ENCODE measurements at regions not wholly inside any gene's neighbourhood (a gene's known extent, or its start where the extent isn't known, plus 50 kb on each side); places are given as distances from the start of the nearest gene placed in this dataset.

GRCh38 chr20:60408435-60408834 lies 450.2 kb downstream of the CDH26 start:
- TF ChIP-seq CTCF (IDR thresholded peaks at IDR 0.05; ENCODE audit: control extremely low read depth, extremely low read depth), result no peak
- H3K27ac ChIP-seq (ENCODE audit: low read depth in 1 of 2, low read length in 1 of 2), result no peak overlapping the region
- H3K4me1 ChIP-seq (ENCODE audit: control insufficient read depth in 5 of 5, insufficient read depth in 5 of 5, low read length in 5 of 5), result no peaks in the 10 kb centered on the region
- 63 to 69% methylated on average over 4 of the region's 4 CpGs for WGBS, 2 donors
- DNase-seq, result no peak
- H3K9me3 ChIP-seq (ENCODE audit: control insufficient read depth in 4 of 4, insufficient read depth in 3 of 4, low read length in 3 of 4), result no peaks in the 10 kb centered on the region
- H3K9ac ChIP-seq (ENCODE audit: insufficient read depth in 1 of 2, low read length in 2 of 2), result no peak overlapping the region
- H3K27me3 ChIP-seq (ENCODE audit: control insufficient read depth in 3 of 3, insufficient read depth in 3 of 3, low read length in 2 of 3), result no peaks in the 10 kb centered on the region
- H3K36me3 ChIP-seq (ENCODE audit: control insufficient read depth in 4 of 4, insufficient read depth in 4 of 4, low read length in 4 of 4), result no peaks in the 10 kb centered on the region
- no peak overlapping the region for H3K4me3 ChIP-seq
- ATAC-seq (ENCODE audit: insufficient read depth, low FRiP score), result no peak

- DNase-seq, result no peak
- Histone ChIP-seq H3K27me3 (ENCODE audit: control insufficient read depth in 3 of 3, insufficient read depth in 3 of 3, low read length in 2 of 3) (no peaks in the 10 kb centered on the region), H3K4me3 (no peak overlapping the region), H3K9me3 (ENCODE audit: control insufficient read depth in 4 of 4, insufficient read depth in 3 of 4, low read length in 3 of 4) (no peaks in the 10 kb centered on the region), H3K36me3 (ENCODE audit: control insufficient read depth in 4 of 4, insufficient read depth in 4 of 4, low read length in 4 of 4) (no peaks in the 10 kb centered on the region), H3K27ac (ENCODE audit: low read depth in 1 of 2, low read length in 1 of 2) (no peak overlapping the region), H3K4me1 (ENCODE audit: control insufficient read depth in 5 of 5, insufficient read depth in 5 of 5, low read length in 5 of 5) (no peaks in the 10 kb centered on the region), H3K9ac (ENCODE audit: insufficient read depth in 1 of 2, low read length in 2 of 2) (no peak overlapping the region)
- no peak for TF ChIP-seq CTCF (IDR thresholded peaks at IDR 0.05; ENCODE audit: control extremely low read depth, extremely low read depth)
- ATAC-seq (ENCODE audit: insufficient read depth, low FRiP score), result no peak
- 85 to 90% methylated on average over 7 of the region's 7 CpGs for WGBS, 2 donors
These were observed 452.5 kb downstream of the CDH26 start for GRCh38 chr20:60410618-60411264.

GRCh38 chr20:60411813-60412212 lies 453.6 kb downstream of the CDH26 start:
- H3K9ac ChIP-seq (ENCODE audit: insufficient read depth in 1 of 2, low read length in 2 of 2), result no peak overlapping the region
- ATAC-seq (ENCODE audit: insufficient read depth, low FRiP score) (no peak), DNase-seq (no peak)
- WGBS, 2 donors, result 92 to 95% methylated on average over 8 of the region's 8 CpGs
- no peaks in the 10 kb centered on the region for H3K4me1 ChIP-seq (ENCODE audit: control insufficient read depth in 5 of 5, insufficient read depth in 5 of 5, low read length in 5 of 5)
- H3K36me3 ChIP-seq (ENCODE audit: control insufficient read depth in 4 of 4, insufficient read depth in 4 of 4, low read length in 4 of 4), result no peaks in the 10 kb centered on the region
- no peak for TF ChIP-seq CTCF (IDR thresholded peaks at IDR 0.05; ENCODE audit: control extremely low read depth, extremely low read depth)
- H3K9me3 ChIP-seq (ENCODE audit: control insufficient read depth in 4 of 4, insufficient read depth in 3 of 4, low read length in 3 of 4), result no peaks in the 10 kb centered on the region
- no peaks in the 10 kb centered on the region for H3K27me3 ChIP-seq (ENCODE audit: control insufficient read depth in 3 of 3, insufficient read depth in 3 of 3, low read length in 2 of 3)
- no peak overlapping the region for H3K27ac ChIP-seq (ENCODE audit: low read depth in 1 of 2, low read length in 1 of 2)
- no peak overlapping the region for H3K4me3 ChIP-seq

GRCh38 chr20:60420676-60421229 lies 462.5 kb downstream of the CDH26 start:
- WGBS, 2 donors, result 85 to 87% methylated on average over 5 of the region's 5 CpGs
- H3K9me3 ChIP-seq (ENCODE audit: control insufficient read depth in 4 of 4, insufficient read depth in 3 of 4, low read length in 3 of 4), result peaks cover 0 to 2% (median 0%) of the 10 kb centered on the region in 4 donors
- DNase-seq (no peak), ATAC-seq (ENCODE audit: insufficient read depth, low FRiP score) (no peak)
- H3K27me3 ChIP-seq (ENCODE audit: control insufficient read depth in 3 of 3, insufficient read depth in 3 of 3, low read length in 2 of 3), result no peaks in the 10 kb centered on the region
- H3K9ac ChIP-seq (ENCODE audit: insufficient read depth in 1 of 2, low read length in 2 of 2), result no peak overlapping the region
- no peaks in the 10 kb centered on the region for H3K4me1 ChIP-seq (ENCODE audit: control insufficient read depth in 5 of 5, insufficient read depth in 5 of 5, low read length in 5 of 5)
- H3K27ac ChIP-seq (ENCODE audit: low read depth in 1 of 2, low read length in 1 of 2), result no peak overlapping the region
- no peak overlapping the region for H3K4me3 ChIP-seq
- no peak for TF ChIP-seq CTCF (IDR thresholded peaks at IDR 0.05; ENCODE audit: control extremely low read depth, extremely low read depth)
- H3K36me3 ChIP-seq (ENCODE audit: control insufficient read depth in 4 of 4, insufficient read depth in 4 of 4, low read length in 4 of 4), result no peaks in the 10 kb centered on the region

Data from lung (tissue), 11 donors.